Activated T-helper 17 cell treated with anti-CD3 and anti-CD28 coated beads, Interleukin-2, amount 50 U/mL, for 72 hours (primary cell): ENCODE measurements at regions not wholly inside any gene's neighbourhood (a gene's known extent, or its start where the extent isn't known, plus 50 kb on each side); places are given as distances from the start of the nearest gene placed in this dataset.
"Not testable (repeated sequence)": the region's sequence is repeated elsewhere in the genome, so short reads cannot be mapped to it uniquely, and the experiment has no call there.

Source experiments
- ATAC-seq: fragments of 150-1000 bp; cut with Tn5 transposase; replicated peaks from 2 replicates; pipeline ENCODE4 v1.10.0; 2021; ENCODE audit warnings: mild to moderate bottlenecking, moderate library complexity
- H3K27ac Mint-ChIP-seq: one replicate; pipeline ENCODE4 v1.8.0; 2022; ENCODE audit warnings: mixed read lengths
- H3K27me3 Mint-ChIP-seq: one replicate; pipeline ENCODE4 v1.8.0; 2022; ENCODE audit warnings: mixed read lengths
- H3K36me3 Mint-ChIP-seq: one replicate; pipeline ENCODE4 v1.8.0; 2022; ENCODE audit warnings: low read depth, mild to moderate bottlenecking, mixed read lengths
- H3K4me1 Mint-ChIP-seq: one replicate; pipeline ENCODE4 v1.8.0; 2022; ENCODE audit warnings: mixed read lengths
- H3K4me3 Mint-ChIP-seq: one replicate; pipeline ENCODE4 v1.8.0; 2022; ENCODE audit warnings: mild to moderate bottlenecking, mixed read lengths
- H3K9me3 Mint-ChIP-seq: one replicate; pipeline ENCODE4 v1.8.0; 2022; ENCODE audit warnings: mixed read lengths

- Mint-ChIP-seq H3K27me3 (peaks cover 32% of the 10 kb centered on the region), H3K4me1 (no peaks in the 10 kb centered on the region), H3K27ac (no peak overlapping the region), H3K36me3 (no peaks in the 10 kb centered on the region), H3K4me3 (peak overlapping the region; percentile 80), H3K9me3 (peaks cover 4% of the 10 kb centered on the region)
- peak; percentile 97 for ATAC-seq
Measured at GRCh38 chr7:65269150-65269856, 104.4 kb upstream of the ZNF92 start.

GRCh38 chr7:65268782-65269149, 104.9 kb upstream of the ZNF92 start:
- Mint-ChIP-seq H3K4me3 (peak overlapping the region; percentile 80), H3K9me3 (peaks cover 1% of the 10 kb centered on the region), H3K27ac (no peak overlapping the region), H3K36me3 (no peaks in the 10 kb centered on the region), H3K27me3 (peaks cover 32% of the 10 kb centered on the region), H3K4me1 (no peaks in the 10 kb centered on the region)
- no peak for ATAC-seq

- no peak for ATAC-seq
- H3K36me3 Mint-ChIP-seq = no peaks in the 10 kb centered on the region
- H3K9me3 Mint-ChIP-seq = no peaks in the 10 kb centered on the region
- no peak overlapping the region for H3K4me3 Mint-ChIP-seq
- peaks cover 16% of the 10 kb centered on the region for H3K27me3 Mint-ChIP-seq
- no peak overlapping the region for H3K27ac Mint-ChIP-seq
- H3K4me1 Mint-ChIP-seq = no peaks in the 10 kb centered on the region
Measured at GRCh38 chr7:65265933-65266519, 107.6 kb upstream of the ZNF92 start.

GRCh38 chr7:65264258-65264657, 109.4 kb upstream of the ZNF92 start:
- Mint-ChIP-seq H3K27ac (no peak overlapping the region), H3K9me3 (no peaks in the 10 kb centered on the region), H3K36me3 (no peaks in the 10 kb centered on the region), H3K4me3 (no peak overlapping the region), H3K4me1 (no peaks in the 10 kb centered on the region), H3K27me3 (peaks cover 4% of the 10 kb centered on the region)
- ATAC-seq = no peak

- ATAC-seq, H3K27me3 Mint-ChIP-seq, H3K4me3 Mint-ChIP-seq, H3K4me1 Mint-ChIP-seq, H3K36me3 Mint-ChIP-seq, H3K9me3 Mint-ChIP-seq, H3K27ac Mint-ChIP-seq: not testable (repeated sequence)
Measured at GRCh38 chr7:65260673-65261072, 113.0 kb upstream of the ZNF92 start.

- ATAC-seq, H3K4me1 Mint-ChIP-seq, H3K36me3 Mint-ChIP-seq, H3K4me3 Mint-ChIP-seq, H3K27me3 Mint-ChIP-seq, H3K27ac Mint-ChIP-seq, H3K9me3 Mint-ChIP-seq: not testable (repeated sequence)
Measured at GRCh38 chr7:65259864-65260525, 113.7 kb upstream of the ZNF92 start.

GRCh38 chr7:65254061-65254460, 119.6 kb upstream of the ZNF92 start:
- ATAC-seq = no peak
- no peaks in the 10 kb centered on the region for H3K9me3 Mint-ChIP-seq
- no peaks in the 10 kb centered on the region for H3K36me3 Mint-ChIP-seq

GRCh38 chr7:65251851-65252620, 121.6 kb upstream of the ZNF92 start:
- H3K27ac Mint-ChIP-seq = peak overlapping the region; percentile 61
- H3K9me3 Mint-ChIP-seq = no peaks in the 10 kb centered on the region
- H3K4me3 Mint-ChIP-seq = peak overlapping the region; percentile 89
- ATAC-seq = peak; percentile 85
- H3K27me3 Mint-ChIP-seq = no peaks in the 10 kb centered on the region
- no peaks in the 10 kb centered on the region for H3K36me3 Mint-ChIP-seq
- peaks cover 4% of the 10 kb centered on the region for H3K4me1 Mint-ChIP-seq

More at GRCh38 chr7:65254061-65254460, 119.6 kb upstream of the ZNF92 start:
- Mint-ChIP-seq H3K27ac (no peak overlapping the region), H3K4me3 (no peak overlapping the region), H3K4me1 (peaks cover 4% of the 10 kb centered on the region), H3K27me3 (no peaks in the 10 kb centered on the region)

- no peak overlapping the region for H3K27ac Mint-ChIP-seq
- H3K27me3 Mint-ChIP-seq = no peaks in the 10 kb centered on the region
- no peak for ATAC-seq
- peaks cover 4% of the 10 kb centered on the region for H3K4me1 Mint-ChIP-seq
- H3K9me3 Mint-ChIP-seq = no peaks in the 10 kb centered on the region
- peak overlapping the region; percentile 89 for H3K4me3 Mint-ChIP-seq
- H3K36me3 Mint-ChIP-seq = no peaks in the 10 kb centered on the region
Measured at GRCh38 chr7:65250697-65251395, 122.8 kb upstream of the ZNF92 start.

GRCh38 chr7:65250216-65250615, 123.4 kb upstream of the ZNF92 start:
- no peak overlapping the region for H3K4me3 Mint-ChIP-seq
- H3K4me1 Mint-ChIP-seq = peaks cover 4% of the 10 kb centered on the region
- no peaks in the 10 kb centered on the region for H3K27me3 Mint-ChIP-seq
- no peaks in the 10 kb centered on the region for H3K9me3 Mint-ChIP-seq
- no peak for ATAC-seq
- no peaks in the 10 kb centered on the region for H3K36me3 Mint-ChIP-seq
- no peak overlapping the region for H3K27ac Mint-ChIP-seq

- Mint-ChIP-seq H3K9me3 (no peaks in the 10 kb centered on the region), H3K4me3 (no peak overlapping the region), H3K4me1 (peaks cover 4% of the 10 kb centered on the region), H3K27ac (no peak overlapping the region), H3K27me3 (no peaks in the 10 kb centered on the region), H3K36me3 (no peaks in the 10 kb centered on the region)
- no peak for ATAC-seq
Measured at GRCh38 chr7:65247491-65247890, 126.2 kb upstream of the ZNF92 start.

GRCh38 chr7:65239707-65240352, 133.8 kb upstream of the ZNF92 start:
- ATAC-seq = peak; percentile 77
- H3K4me3 Mint-ChIP-seq = peak overlapping the region; percentile 64

GRCh38 chr7:65239324-65239706, 134.3 kb upstream of the ZNF92 start:
- Mint-ChIP-seq H3K36me3 (no peaks in the 10 kb centered on the region), H3K27me3 (no peaks in the 10 kb centered on the region), H3K4me1 (peaks cover 14% of the 10 kb centered on the region), H3K4me3 (peak overlapping the region; percentile 64), H3K9me3 (no peaks in the 10 kb centered on the region), H3K27ac (no peak overlapping the region)
- ATAC-seq = no peak

More at GRCh38 chr7:65239707-65240352, 133.8 kb upstream of the ZNF92 start:
- H3K27ac Mint-ChIP-seq = no peak overlapping the region
- H3K27me3 Mint-ChIP-seq = no peaks in the 10 kb centered on the region
- H3K4me1 Mint-ChIP-seq = peaks cover 11% of the 10 kb centered on the region
- no peaks in the 10 kb centered on the region for H3K9me3 Mint-ChIP-seq
- H3K36me3 Mint-ChIP-seq = no peaks in the 10 kb centered on the region

GRCh38 chr7:65238785-65239184, 134.9 kb upstream of the ZNF92 start:
- no peak for ATAC-seq
- H3K27ac Mint-ChIP-seq = no peak overlapping the region
- no peaks in the 10 kb centered on the region for H3K9me3 Mint-ChIP-seq
- H3K4me3 Mint-ChIP-seq = no peak overlapping the region
- peaks cover 18% of the 10 kb centered on the region for H3K4me1 Mint-ChIP-seq
- no peaks in the 10 kb centered on the region for H3K36me3 Mint-ChIP-seq
- H3K27me3 Mint-ChIP-seq = no peaks in the 10 kb centered on the region
